AG09309 (cell line): ENCODE measurements at regions not wholly inside any gene's neighbourhood (a gene's known extent, or its start where the extent isn't known, plus 50 kb on each side); places are given as distances from the start of the nearest gene placed in this dataset.

ENCODE experiments used
- DNase-seq: peaks from one replicate; pipeline ENCODE4 v3.0.0-alpha.2; 2010; ENCODE audit warnings: low read depth
- H3K4me3 ChIP-seq: 2 replicates; pipeline ENCODE4 v1.5.1; 2011; ENCODE audit warnings: mild to moderate bottlenecking, low read depth, low read length, moderate library complexity; ENCODE audit not compliant: control insufficient read depth
- CTCF ChIP-seq: IDR thresholded peaks from 2 replicates; pipeline ENCODE4 v1.5.1; 2011; ENCODE audit warnings: mild to moderate bottlenecking, low read depth, low read length, inconsistent platforms; ENCODE audit not compliant: insufficient read depth, control insufficient read depth; ENCODE audit errors: missing control alignments

- no peak for DNase-seq
- TF ChIP-seq CTCF, result no peak
- no peak overlapping the region for H3K4me3 ChIP-seq
These were observed 112.1 kb downstream of the CPZ start for GRCh38 chr4:8704632-8705031.

GRCh38 chr4:8703857-8704495 is 111.4 kb downstream of the CPZ start:
- no peak for TF ChIP-seq CTCF
- DNase-seq, result no peak
- no peak overlapping the region for H3K4me3 ChIP-seq

GRCh38 chr4:8703401-8703696 is 110.8 kb downstream of the CPZ start:
- no peak for TF ChIP-seq CTCF
- no peak overlapping the region for H3K4me3 ChIP-seq
- no peak for DNase-seq

GRCh38 chr4:8702516-8703400 is 110.2 kb downstream of the CPZ start:
- no peak for TF ChIP-seq CTCF
- H3K4me3 ChIP-seq, result no peak overlapping the region
- DNase-seq, result no peak

GRCh38 chr4:8702020-8702495 is 109.5 kb downstream of the CPZ start:
- DNase-seq, result no peak
- no peak overlapping the region for H3K4me3 ChIP-seq
- TF ChIP-seq CTCF, result no peak

- TF ChIP-seq CTCF, result no peak
- DNase-seq, result no peak
These were observed 108.8 kb downstream of the CPZ start for GRCh38 chr4:8701126-8702019.

More at GRCh38 chr4:8701126-8702019, 108.8 kb downstream of the CPZ start:
- no peak overlapping the region for H3K4me3 ChIP-seq
